DOHH2 (cell line): ENCODE measurements at regions not wholly inside any gene's neighbourhood (a gene's known extent, or its start where the extent isn't known, plus 50 kb on each side); places are given as distances from the start of the nearest gene placed in this dataset.

ENCODE experiments used
- H3F3A ChIP-seq: fragments of 200-600 bp; sonication (generic), shearing (Covaris generic); 2 replicates; pipeline ENCODE4 v1.6.0; 2016; ENCODE audit warnings: antibody characterized with exemption, mild to moderate bottlenecking; ENCODE audit not compliant: control insufficient read depth, insufficient read depth
- H3K27ac ChIP-seq: fragments of 200-600 bp; sonication (generic); 2 replicates; pipeline ENCODE4 v1.5.1; 2014; ENCODE audit warnings: low read depth, mild to moderate bottlenecking, low read length, moderate library complexity
- H3K27me3 ChIP-seq: fragments of 200-600 bp; sonication (generic); 2 replicates; pipeline ENCODE4 v1.6.1; 2014; ENCODE audit warnings: mild to moderate bottlenecking, low read length, mixed read lengths; ENCODE audit not compliant: control insufficient read depth
- H3K36me3 ChIP-seq: fragments of 200-600 bp; sonication (generic); 2 replicates; pipeline ENCODE4 v1.6.1; 2014; ENCODE audit warnings: mild to moderate bottlenecking, low read length, moderate library complexity, mixed read lengths; ENCODE audit not compliant: control insufficient read depth
- H3K4me1 ChIP-seq: fragments of 200-600 bp; sonication (generic); 2 replicates; pipeline ENCODE4 v1.6.1; 2014; ENCODE audit warnings: mild to moderate bottlenecking, low read length, mixed read lengths; ENCODE audit not compliant: control insufficient read depth
- H3K4me2 ChIP-seq: fragments of 200-600 bp; sonication (generic); 2 replicates; pipeline ENCODE4 v1.6.0; 2014; ENCODE audit warnings: mild to moderate bottlenecking, low read length, moderate library complexity
- H3K4me3 ChIP-seq: fragments of 200-600 bp; sonication (generic); 2 replicates; pipeline ENCODE4 v1.5.1; 2014; ENCODE audit warnings: mild to moderate bottlenecking, low read length, mixed read lengths
- H3K79me2 ChIP-seq: fragments of 200-600 bp; sonication (generic); 2 replicates; pipeline ENCODE4 v1.6.1; 2014; ENCODE audit warnings: mild to moderate bottlenecking, low read length, mixed read lengths; ENCODE audit not compliant: control insufficient read depth
- H3K9me2 ChIP-seq: fragments of 200-600 bp; sonication (generic); replicated peaks from 2 replicates; pipeline ENCODE4 v1.6.1; 2014; ENCODE audit warnings: mild to moderate bottlenecking, low read length, mixed read lengths; ENCODE audit not compliant: control insufficient read depth
- H3K9me3 ChIP-seq: fragments of 200-600 bp; sonication (generic); 2 replicates; pipeline ENCODE4 v1.6.1; 2014; ENCODE audit warnings: antibody characterized with exemption, low read length, mixed read lengths; ENCODE audit not compliant: control insufficient read depth, insufficient read depth
- H4K20me1 ChIP-seq: fragments of 200-600 bp; sonication (generic); 2 replicates; pipeline ENCODE4 v1.6.0; 2014; ENCODE audit warnings: low read depth, mild to moderate bottlenecking, antibody characterized with exemption, low read length, moderate library complexity; ENCODE audit not compliant: control insufficient read depth, insufficient read depth
- CTCF ChIP-seq: fragments of 200-600 bp; sonication (generic); IDR thresholded peaks from one replicate; pipeline ENCODE4 v1.5.1; 2014; ENCODE audit warnings: antibody characterized with exemption, mild to moderate bottlenecking, low read depth, low read length; ENCODE audit not compliant: poor library complexity, severe bottlenecking
- EZH2phosphoT487 ChIP-seq: fragments of 200-600 bp; sonication (generic); IDR thresholded peaks from 2 replicates; pipeline ENCODE4 v1.6.1; 2017; ENCODE audit warnings: borderline replicate concordance, mild to moderate bottlenecking, antibody characterized with exemption, low read length, moderate library complexity, mixed read lengths

- no peaks in the 10 kb centered on the region for H3K9me2 ChIP-seq
- no peaks in the 10 kb centered on the region for H3K27me3 ChIP-seq
- H4K20me1 ChIP-seq = no peaks in the 10 kb centered on the region
- H3K4me2 ChIP-seq = no peak overlapping the region
- H3K9me3 ChIP-seq = no peaks in the 10 kb centered on the region
- H3K4me1 ChIP-seq = no peaks in the 10 kb centered on the region
- no peaks in the 10 kb centered on the region for H3F3A ChIP-seq
- no peaks in the 10 kb centered on the region for H3K36me3 ChIP-seq
- no peaks in the 10 kb centered on the region for H3K79me2 ChIP-seq
- H3K27ac ChIP-seq = no peak overlapping the region
- H3K4me3 ChIP-seq = no peak overlapping the region
- TF ChIP-seq EZH2phosphoT487 (no peak), CTCF (no peak)
Measured at GRCh38 chr4:79082997-79083396, 143.8 kb upstream of the PAQR3 start.

GRCh38 chr4:79081973-79082372, 142.7 kb upstream of the PAQR3 start:
- Histone ChIP-seq H3K27ac (no peak overlapping the region), H3K9me3 (no peaks in the 10 kb centered on the region), H3K4me3 (no peak overlapping the region), H3K4me2 (no peak overlapping the region), H3K4me1 (no peaks in the 10 kb centered on the region), H3K79me2 (no peaks in the 10 kb centered on the region), H3K9me2 (no peaks in the 10 kb centered on the region), H3F3A (no peaks in the 10 kb centered on the region), H4K20me1 (no peaks in the 10 kb centered on the region), H3K36me3 (no peaks in the 10 kb centered on the region), H3K27me3 (no peaks in the 10 kb centered on the region)
- no peak for TF ChIP-seq EZH2phosphoT487
- no peak for TF ChIP-seq CTCF

- H3K4me3 ChIP-seq = no peak overlapping the region
Measured at GRCh38 chr4:79078339-79078738, 139.1 kb upstream of the PAQR3 start.

More at GRCh38 chr4:79078339-79078738, 139.1 kb upstream of the PAQR3 start:
- Histone ChIP-seq H3K9me3 (no peaks in the 10 kb centered on the region), H3K9me2 (no peaks in the 10 kb centered on the region), H4K20me1 (no peaks in the 10 kb centered on the region), H3K36me3 (no peaks in the 10 kb centered on the region), H3K27me3 (no peaks in the 10 kb centered on the region), H3K4me1 (no peaks in the 10 kb centered on the region), H3K27ac (no peak overlapping the region), H3K4me2 (no peak overlapping the region), H3K79me2 (no peaks in the 10 kb centered on the region), H3F3A (no peaks in the 10 kb centered on the region)
- TF ChIP-seq CTCF (no peak), EZH2phosphoT487 (no peak)
